GM23338 (cell line): ENCODE measurements at regions not wholly inside any gene's neighbourhood (a gene's known extent, or its start where the extent isn't known, plus 50 kb on each side); places are given as distances from the start of the nearest gene placed in this dataset.

Source experiments
- CREB1 ChIP-seq: fragments of 250-450 bp; sonication (Bioruptor Pico); IDR thresholded peaks from 2 replicates; pipeline ENCODE4 v1.5.0; 2020; ENCODE audit warnings: low read depth, mild to moderate bottlenecking, moderate library complexity
- CTCF ChIP-seq, 2 experiments: fragments of 200-600 bp in 1 of 2; sonication (generic) in 1 of 2; conservative IDR thresholded peaks; 2 replicates each; pipeline versions ENCODE4 v1.5.1 to v1.6.1; 2016 to 2017; ENCODE audit warnings: antibody characterized with exemption in 2 of 2, low read depth in 2 of 2, mild to moderate bottlenecking in 2 of 2, moderate library complexity in 1 of 2
- ETS1 ChIP-seq: IDR thresholded peaks from 2 replicates; pipeline ENCODE4 v1.6.1; 2016; ENCODE audit warnings: antibody characterized with exemption
- EZH2 ChIP-seq: fragments of 200-600 bp; sonication (generic); IDR thresholded peaks from one replicate; pipeline ENCODE4 v1.8.0; 2017; ENCODE audit warnings: antibody characterized with exemption, mild to moderate bottlenecking, low read depth; ENCODE audit not compliant: unreplicated experiment
- EZH2phosphoT487 ChIP-seq: fragments of 200-600 bp; sonication (generic); IDR thresholded peaks from one replicate; pipeline ENCODE4 v1.8.1; 2018; ENCODE audit warnings: antibody characterized with exemption; ENCODE audit not compliant: unreplicated experiment
- JUNB ChIP-seq: IDR thresholded peaks from one replicate; pipeline ENCODE4 v1.6.1; 2016; ENCODE audit warnings: antibody characterized with exemption; ENCODE audit not compliant: unreplicated experiment
- NANOG ChIP-seq: IDR thresholded peaks from 2 replicates; pipeline ENCODE4 v1.6.1; 2016; ENCODE audit warnings: antibody characterized with exemption, borderline replicate concordance
- POLR2AphosphoS5 ChIP-seq: IDR thresholded peaks from 2 replicates; pipeline ENCODE4 v1.6.1; 2016; ENCODE audit warnings: antibody characterized with exemption, low read depth
- REST ChIP-seq: IDR thresholded peaks from one replicate; pipeline ENCODE4 v1.6.1; 2018; ENCODE audit warnings: antibody characterized with exemption; ENCODE audit not compliant: unreplicated experiment
- STAT1 ChIP-seq: IDR thresholded peaks from one replicate; pipeline ENCODE4 v1.6.1; 2016; ENCODE audit warnings: antibody characterized with exemption; ENCODE audit not compliant: unreplicated experiment
- ZNF114 ChIP-seq: fragments of 250-450 bp; sonication (Bioruptor Pico); IDR thresholded peaks from 2 replicates; pipeline ENCODE4 v1.5.0; 2020; ENCODE audit warnings: mild to moderate bottlenecking, moderate library complexity
- ZNF331 ChIP-seq: fragments of 250-450 bp; sonication (Bioruptor Pico); IDR thresholded peaks from 2 replicates; pipeline ENCODE4 v1.5.0; 2020; ENCODE audit warnings: low read depth, mild to moderate bottlenecking, moderate library complexity

GRCh38 chr4:147057611-147058190, 112.0 kb upstream of the TTC29 start:
- TF ChIP-seq CTCF (conservative IDR thresholded peaks at IDR 0.05; ENCODE audit: low read depth in 2 of 2) (no peak), POLR2AphosphoS5 (no peak), EZH2 (no peak), NANOG (no peak), CREB1 (CRISPR knock-in tag) (no peak), REST (no peak), EZH2phosphoT487 (no peak), ZNF114 (CRISPR knock-in tag) (no peak), JUNB (no peak), STAT1 (no peak), ZNF331 (no peak), ETS1 (no peak)
